MM.1S (cell line): ENCODE measurements at regions not wholly inside any gene's neighbourhood (a gene's known extent, or its start where the extent isn't known, plus 50 kb on each side); places are given as distances from the start of the nearest gene placed in this dataset.

Experiments used
- DNase-seq: peaks from one replicate; pipeline ENCODE4 v3.0.0-alpha.2; 2015
- H2AFZ ChIP-seq: fragments of 300-600 bp; sonication (generic); 2 replicates; pipeline ENCODE4 v1.6.0; 2016; ENCODE audit warnings: antibody characterized with exemption, low read length
- H3F3A ChIP-seq: fragments of 300-600 bp; sonication (generic); 2 replicates; pipeline ENCODE4 v1.6.1; 2016; ENCODE audit warnings: mild to moderate bottlenecking, antibody characterized with exemption, low read length, moderate library complexity, mixed read lengths; ENCODE audit not compliant: insufficient read depth
- H3K27ac ChIP-seq: fragments of 300-600 bp; sonication (generic); 2 replicates; pipeline ENCODE4 v1.5.1; 2016; ENCODE audit warnings: mild to moderate bottlenecking, low read length
- H3K27me3 ChIP-seq: fragments of 300-600 bp; sonication (generic); replicated peaks from 2 replicates; pipeline ENCODE4 v1.6.0; 2016; ENCODE audit warnings: low read length; ENCODE audit not compliant: insufficient read depth
- H3K36me3 ChIP-seq: fragments of 300-600 bp; sonication (generic); replicated peaks from 2 replicates; pipeline ENCODE4 v1.6.1; 2016; ENCODE audit warnings: mild to moderate bottlenecking, low read length, mixed read lengths; ENCODE audit not compliant: insufficient read depth
- H3K4me1 ChIP-seq: fragments of 300-600 bp; sonication (generic); 2 replicates; pipeline ENCODE4 v1.6.1; 2016; ENCODE audit warnings: low read length, mixed read lengths
- H3K4me2 ChIP-seq: fragments of 300-600 bp; sonication (generic); 2 replicates; pipeline ENCODE4 v1.6.0; 2016; ENCODE audit warnings: low read depth, low read length
- H3K4me3 ChIP-seq: fragments of 300-600 bp; sonication (generic); 2 replicates; pipeline ENCODE4 v1.5.1; 2016; ENCODE audit warnings: low read length, mixed read lengths
- H3K79me2 ChIP-seq: fragments of 300-600 bp; sonication (generic); 2 replicates; pipeline ENCODE4 v1.6.1; 2016; ENCODE audit warnings: mixed run types, low read length, mixed read lengths
- H3K9ac ChIP-seq: fragments of 300-600 bp; sonication (generic); 2 replicates; pipeline ENCODE4 v1.6.1; 2016; ENCODE audit warnings: low read length, mixed read lengths
- H3K9me2 ChIP-seq: fragments of 300-600 bp; sonication (generic); replicated peaks from 2 replicates; pipeline ENCODE4 v1.6.1; 2016; ENCODE audit warnings: mild to moderate bottlenecking, low read length, mixed read lengths; ENCODE audit not compliant: insufficient read depth
- H3K9me3 ChIP-seq: fragments of 300-600 bp; sonication (generic); replicated peaks from 2 replicates; pipeline ENCODE4 v1.6.1; 2016; ENCODE audit warnings: mild to moderate bottlenecking, low read length, mixed read lengths; ENCODE audit not compliant: insufficient read depth
- H4K20me1 ChIP-seq: fragments of 300-600 bp; sonication (generic); 2 replicates; pipeline ENCODE4 v1.6.1; 2016; ENCODE audit warnings: mild to moderate bottlenecking, low read length, moderate library complexity, mixed read lengths; ENCODE audit not compliant: insufficient read depth
- EZH2 ChIP-seq: fragments of 300-600 bp; sonication (generic); optimal IDR thresholded peaks from 2 replicates; pipeline ENCODE3; 2017; ENCODE audit warnings: low read depth, mild to moderate bottlenecking, antibody characterized with exemption, low read length, mixed read lengths
- EZH2phosphoT487 ChIP-seq: fragments of 300-600 bp; sonication (generic); IDR thresholded peaks from 2 replicates; pipeline ENCODE4 v1.6.1; 2018; ENCODE audit warnings: antibody characterized with exemption, low read length
- TF ChIP-seq, protein P1 (sequence below): fragments of 300-600 bp; sonication (generic); IDR thresholded peaks from 2 replicates; pipeline ENCODE4 v1.5.1; 2016; ENCODE audit warnings: antibody characterized with exemption, low read length, mixed read lengths

- no peak for DNase-seq
- Histone ChIP-seq H3K9me3 (no peaks in the 10 kb centered on the region), H4K20me1 (no peaks in the 10 kb centered on the region), H3F3A (no peaks in the 10 kb centered on the region), H3K9me2 (no peaks in the 10 kb centered on the region), H3K27me3 (no peaks in the 10 kb centered on the region), H3K4me3 (no peak overlapping the region), H2AFZ (no peak overlapping the region), H3K79me2 (no peaks in the 10 kb centered on the region), H3K9ac (no peak overlapping the region), H3K4me2 (no peak overlapping the region), H3K27ac (no peak overlapping the region), H3K36me3 (no peaks in the 10 kb centered on the region), H3K4me1 (no peaks in the 10 kb centered on the region)
- TF ChIP-seq EZH2 (no peak), EZH2phosphoT487 (no peak)
- TF ChIP-seq, protein P1, sequence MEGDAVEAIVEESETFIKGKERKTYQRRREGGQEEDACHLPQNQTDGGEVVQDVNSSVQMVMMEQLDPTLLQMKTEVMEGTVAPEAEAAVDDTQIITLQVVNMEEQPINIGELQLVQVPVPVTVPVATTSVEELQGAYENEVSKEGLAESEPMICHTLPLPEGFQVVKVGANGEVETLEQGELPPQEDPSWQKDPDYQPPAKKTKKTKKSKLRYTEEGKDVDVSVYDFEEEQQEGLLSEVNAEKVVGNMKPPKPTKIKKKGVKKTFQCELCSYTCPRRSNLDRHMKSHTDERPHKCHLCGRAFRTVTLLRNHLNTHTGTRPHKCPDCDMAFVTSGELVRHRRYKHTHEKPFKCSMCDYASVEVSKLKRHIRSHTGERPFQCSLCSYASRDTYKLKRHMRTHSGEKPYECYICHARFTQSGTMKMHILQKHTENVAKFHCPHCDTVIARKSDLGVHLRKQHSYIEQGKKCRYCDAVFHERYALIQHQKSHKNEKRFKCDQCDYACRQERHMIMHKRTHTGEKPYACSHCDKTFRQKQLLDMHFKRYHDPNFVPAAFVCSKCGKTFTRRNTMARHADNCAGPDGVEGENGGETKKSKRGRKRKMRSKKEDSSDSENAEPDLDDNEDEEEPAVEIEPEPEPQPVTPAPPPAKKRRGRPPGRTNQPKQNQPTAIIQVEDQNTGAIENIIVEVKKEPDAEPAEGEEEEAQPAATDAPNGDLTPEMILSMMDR: no peak
Observed at GRCh38 chr16:75971334-75971733, 245.0 kb upstream of the CPHXL start.

DNA sequence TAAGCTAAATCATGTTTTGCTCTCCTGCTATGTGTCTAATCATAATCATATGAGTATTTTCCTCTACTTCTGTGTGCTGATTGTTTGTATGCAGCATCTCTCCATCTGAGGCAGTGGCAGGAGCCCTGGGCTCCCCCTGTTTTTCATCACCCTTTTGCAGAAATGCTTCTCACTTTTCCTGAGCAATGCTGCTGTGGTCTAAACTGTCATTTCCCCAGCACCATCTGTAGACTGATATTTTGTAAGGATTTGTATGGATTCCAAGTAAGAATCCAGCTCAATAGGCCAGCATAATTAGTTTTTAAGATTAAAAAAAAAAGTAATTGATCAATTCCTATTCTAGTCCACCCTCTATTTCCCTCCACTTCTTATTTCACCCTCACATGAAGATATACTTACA is 257.0 kb upstream of the CPHXL start:
- Histone ChIP-seq H3K9me2 (no peaks in the 10 kb centered on the region), H3K79me2 (no peaks in the 10 kb centered on the region), H3K4me2 (no peak overlapping the region), H3F3A (peaks cover 9% of the 10 kb centered on the region), H3K4me1 (peaks cover 20% of the 10 kb centered on the region), H3K27me3 (no peaks in the 10 kb centered on the region), H2AFZ (no peak overlapping the region), H3K9ac (no peak overlapping the region), H3K27ac (no peak overlapping the region), H3K4me3 (no peak overlapping the region), H3K36me3 (no peaks in the 10 kb centered on the region), H4K20me1 (no peaks in the 10 kb centered on the region), H3K9me3 (no peaks in the 10 kb centered on the region)
- TF ChIP-seq, protein P1: no peak
- no peak for TF ChIP-seq EZH2
- TF ChIP-seq EZH2phosphoT487: no peak
- no peak for DNase-seq

- Histone ChIP-seq H3K9me3 (no peaks in the 10 kb centered on the region), H3K27ac (no peak overlapping the region), H3K79me2 (no peaks in the 10 kb centered on the region), H3K4me3 (no peak overlapping the region), H3K9ac (no peak overlapping the region), H3K27me3 (no peaks in the 10 kb centered on the region), H3K36me3 (no peaks in the 10 kb centered on the region), H3K4me1 (peaks cover 20% of the 10 kb centered on the region), H3K4me2 (no peak overlapping the region), H3F3A (peaks cover 9% of the 10 kb centered on the region), H4K20me1 (no peaks in the 10 kb centered on the region), H3K9me2 (no peaks in the 10 kb centered on the region), H2AFZ (no peak overlapping the region)
- no peak for DNase-seq
- TF ChIP-seq, protein P1: no peak
Observed at GRCh38 chr16:75983741-75984381, 257.6 kb upstream of the CPHXL start.
